SK-N-SH treated with all-trans-retinoic acid at 6 μM for 48 hours (cell line): ENCODE measurements at regions not wholly inside any gene's neighbourhood (a gene's known extent, or its start where the extent isn't known, plus 50 kb on each side); places are given as distances from the start of the nearest gene placed in this dataset.

Experiments
- CREB5 ChIP-seq: fragments of 250-450 bp; sonication (Bioruptor Pico); IDR thresholded peaks from 2 replicates; pipeline ENCODE4 v1.5.1; 2020; ENCODE audit warnings: low read depth, mild to moderate bottlenecking, moderate library complexity
- POU6F1 ChIP-seq: fragments of 250-450 bp; sonication (Bioruptor Pico); IDR thresholded peaks from 2 replicates; pipeline ENCODE4 v1.8.0; 2021; ENCODE audit warnings: low read depth, mild to moderate bottlenecking, moderate library complexity, borderline replicate concordance
- RARB ChIP-seq: fragments of 250-450 bp; sonication (Bioruptor Pico); IDR thresholded peaks from 2 replicates; pipeline ENCODE4 v1.8.0; 2021; ENCODE audit warnings: mild to moderate bottlenecking, moderate library complexity
- TCF4 ChIP-seq: fragments of 250-450 bp; sonication (Bioruptor Pico); IDR thresholded peaks from 2 replicates; pipeline ENCODE4 v1.8.0; 2021; ENCODE audit warnings: mild to moderate bottlenecking, moderate library complexity, borderline replicate concordance
- ZC3H10 ChIP-seq: fragments of 250-450 bp; sonication (Bioruptor Pico); IDR thresholded peaks from 2 replicates; pipeline ENCODE4 v1.5.1; 2021; ENCODE audit warnings: mild to moderate bottlenecking, moderate library complexity
- ZFP3 ChIP-seq: fragments of 250-450 bp; sonication (Bioruptor Pico); IDR thresholded peaks from 2 replicates; pipeline ENCODE4 v1.5.0; 2020; ENCODE audit warnings: mild to moderate bottlenecking, moderate library complexity
- ZNF8 ChIP-seq: fragments of 450-650 bp; formaldehyde crosslinking; IDR thresholded peaks from 2 replicates; pipeline ENCODE4 v1.5.0; 2020; ENCODE audit warnings: mild to moderate bottlenecking, moderate library complexity

GRCh38 chr20:41992481-41992880, 374.3 kb upstream of the CHD6 start:
- no peak for TF ChIP-seq RARB (CRISPR knock-in tag)
- TF ChIP-seq ZNF8 (CRISPR knock-in tag) = no peak
- no peak for TF ChIP-seq ZC3H10 (CRISPR knock-in tag)
- no peak for TF ChIP-seq ZFP3
- TF ChIP-seq POU6F1 (CRISPR knock-in tag) = no peak
- TF ChIP-seq CREB5 (CRISPR knock-in tag) = no peak
- no peak for TF ChIP-seq TCF4 (CRISPR knock-in tag)
